HCT116 (cell line): ENCODE measurements at regions not wholly inside any gene's neighbourhood (a gene's known extent, or its start where the extent isn't known, plus 50 kb on each side); places are given as distances from the start of the nearest gene placed in this dataset.

Experiments used
- ATAC-seq: fragments of 200-7000 bp; cut with Tn5 transposase; 2 replicates; pipeline ENCODE4 v1.9.1; 2020; ENCODE audit warnings: mild to moderate bottlenecking, moderate library complexity
- BruUV-seq: library from RNA; stranded (reverse); fragments of 400-500 nt; replicated peaks from 2 replicates; lab custom pipeline; 2021; lab: Mats Ljungman, UMichigan
- CTCF ChIA-PET: fragments of 300-600 bp; sonication (Branson Sonifier 250); formaldehyde crosslinking; loops from one replicate; lab custom pipeline; 2021; ENCODE audit warnings: antibody characterized with exemption; lab: Charles Lee
- POLR2A ChIA-PET: fragments of 300-600, 350-600 bp; sonication (Branson Sonifier 250); formaldehyde crosslinking; loops from one replicate; lab custom pipeline; 2021; ENCODE audit warnings: antibody characterized with exemption; lab: Charles Lee
- RAD21 ChIA-PET, 2 experiments: fragments of 300-600 bp; sonication (Branson Sonifier 250); formaldehyde crosslinking; loops; one replicate each; lab custom pipeline; 2023; ENCODE audit warnings: low total read pairs in 2 of 2; ENCODE audit not compliant: uncharacterized antibody in 2 of 2, unreplicated experiment in 2 of 2, low non-redundant PET in 1 of 2; lab: Charles Lee
- DNase-seq: peaks from one replicate; pipeline ENCODE4 v3.0.0-alpha.2; 2010; ENCODE audit warnings: low read depth, low spot score
- H2AFZ ChIP-seq: fragments of 200-600 bp; shearing (Covaris generic), sonication (generic); 2 replicates; pipeline ENCODE4 v1.6.1; 2017; ENCODE audit warnings: low read depth, mixed run types, mixed read lengths, antibody characterized with exemption, low read length; ENCODE audit not compliant: poor library complexity, severe bottlenecking
- H3K27ac ChIP-seq: 2 replicates; pipeline ENCODE4 v1.5.1; 2012; ENCODE audit warnings: low read depth, low read length
- H3K27me3 ChIP-seq: fragments of 200-600 bp; sonication (generic); 2 replicates; pipeline ENCODE4 v1.6.1; 2016; ENCODE audit warnings: mixed run types, low read length, mixed read lengths; ENCODE audit not compliant: insufficient read depth
- H3K36me3 ChIP-seq, 2 experiments: fragments of 200-500 bp in 1 of 2; fragments of 200-600 bp in 1 of 2; sonication (Bioruptor generic) in 1 of 2; sonication (generic) in 1 of 2; 2 replicates each; pipeline versions ENCODE4 v1.5.1 to v1.6.1; 2014 to 2016; ENCODE audit warnings: low read length in 2 of 2, inconsistent platforms in 1 of 2, mixed read lengths in 1 of 2, mixed run types in 1 of 2; ENCODE audit not compliant: insufficient read depth in 2 of 2, control insufficient read depth in 1 of 2
- H3K4me1 ChIP-seq, 2 experiments: fragments of 200-600 bp in 1 of 2; sonication (generic) in 1 of 2; 2 replicates each; pipeline versions ENCODE4 v1.5.1 to v1.6.1; 2012 to 2017; ENCODE audit warnings: low read length in 2 of 2, inconsistent platforms in 1 of 2, mild to moderate bottlenecking in 1 of 2, mixed read lengths in 1 of 2, mixed run types in 1 of 2, moderate library complexity in 1 of 2; ENCODE audit not compliant: insufficient read depth in 2 of 2, control insufficient read depth in 1 of 2
- H3K4me2 ChIP-seq: fragments of 200-600 bp; sonication (generic); 2 replicates; pipeline ENCODE4 v1.6.1; 2017; ENCODE audit warnings: mixed run types, low read length, mixed read lengths
- H3K4me3 ChIP-seq, 2 experiments: fragments of 200-600 bp in 1 of 2; sonication (generic) in 1 of 2; replicated peaks in 1 of 2; 2 replicates each; pipeline ENCODE4 v1.5.1; 2011 to 2016; ENCODE audit warnings: low read length in 2 of 2, control low read depth in 1 of 2, low read depth in 1 of 2, mild to moderate bottlenecking in 1 of 2, mixed read lengths in 1 of 2, mixed run types in 1 of 2
- H3K79me2 ChIP-seq: fragments of 200-600 bp; sonication (generic); 2 replicates; pipeline ENCODE4 v1.6.1; 2017; ENCODE audit warnings: mild to moderate bottlenecking, mixed run types, low read length, moderate library complexity, mixed read lengths; ENCODE audit not compliant: insufficient read depth
- H3K9ac ChIP-seq: fragments of 200-600 bp; sonication (generic); 2 replicates; pipeline ENCODE4 v1.6.1; 2016; ENCODE audit warnings: low read length, mixed read lengths
- H3K9me2 ChIP-seq: fragments of 200-600 bp; sonication (generic), shearing (Covaris generic); 2 replicates; pipeline ENCODE4 v1.6.1; 2017; ENCODE audit warnings: mixed run types, mild to moderate bottlenecking, moderate library complexity; ENCODE audit not compliant: insufficient read depth
- H3K9me3 ChIP-seq, 2 experiments: fragments of 200-500 bp in 1 of 2; fragments of 200-600 bp in 1 of 2; sonication (Bioruptor generic) in 1 of 2; sonication (generic) in 1 of 2; 2 replicates each; pipeline ENCODE4 v1.6.1; 2014 to 2017; ENCODE audit warnings: low read length in 2 of 2, mixed read lengths in 2 of 2, inconsistent platforms in 1 of 2, low read depth in 1 of 2, mild to moderate bottlenecking in 1 of 2, mixed run types in 1 of 2, moderate library complexity in 1 of 2; ENCODE audit not compliant: control insufficient read depth in 1 of 2, insufficient read depth in 1 of 2
- H4K20me1 ChIP-seq: fragments of 200-600 bp; sonication (generic), shearing (Covaris generic); 2 replicates; pipeline ENCODE4 v1.6.1; 2017; ENCODE audit warnings: mixed run types, mild to moderate bottlenecking, moderate library complexity; ENCODE audit not compliant: insufficient read depth
- CBX3 ChIP-seq: IDR thresholded peaks from 2 replicates; pipeline ENCODE4 v1.6.1; 2012; ENCODE audit warnings: low read depth
- CEBPB ChIP-seq: IDR thresholded peaks from 2 replicates; pipeline ENCODE4 v1.6.1; 2012; ENCODE audit warnings: low read depth
- CTCF ChIP-seq, 3 experiments: fragments of 200-600 bp in 1 of 3; sonication (generic) in 1 of 3; IDR thresholded peaks in 2 of 3; conservative IDR thresholded peaks in 1 of 3; 2 replicates each; pipeline ENCODE4 v1.5.1; 2012 to 2017; ENCODE audit warnings: low read depth in 2 of 3, low read length in 2 of 3, antibody characterized with exemption in 1 of 3, borderline replicate concordance in 1 of 3, control low read depth in 1 of 3, mild to moderate bottlenecking in 1 of 3, mixed read lengths in 1 of 3, mixed run types in 1 of 3, moderate library complexity in 1 of 3; ENCODE audit not compliant: insufficient read depth in 1 of 3
- EGR1 ChIP-seq: IDR thresholded peaks from 2 replicates; pipeline ENCODE4 v1.6.1; 2012; ENCODE audit warnings: low read depth
- ELF1 ChIP-seq: IDR thresholded peaks from 2 replicates; pipeline ENCODE4 v1.6.1; 2012; ENCODE audit warnings: low read depth, borderline replicate concordance
- EZH2 ChIP-seq: fragments of 200-600 bp; sonication (generic); IDR thresholded peaks from 2 replicates; pipeline ENCODE4 v1.6.1; 2017; ENCODE audit warnings: antibody characterized with exemption, mixed run types
- EZH2phosphoT487 ChIP-seq: fragments of 200-600 bp; IDR thresholded peaks from 2 replicates; pipeline ENCODE4 v1.6.1; 2018; ENCODE audit warnings: antibody characterized with exemption, borderline replicate concordance
- FOSL1 ChIP-seq: IDR thresholded peaks from 2 replicates; pipeline ENCODE4 v1.6.1; 2012; ENCODE audit warnings: low read depth
- JUND ChIP-seq: IDR thresholded peaks from 2 replicates; pipeline ENCODE4 v1.6.1; 2012
- MAX ChIP-seq: IDR thresholded peaks from 2 replicates; pipeline ENCODE4 v1.6.1; 2012
- POLR2A ChIP-seq: IDR thresholded peaks from 2 replicates; pipeline ENCODE4 v1.7.0; 2011; ENCODE audit warnings: borderline replicate concordance; ENCODE audit not compliant: insufficient read depth, insufficient read length; ENCODE audit errors: extremely low read depth
- POLR2AphosphoS5 ChIP-seq: IDR thresholded peaks from 2 replicates; pipeline ENCODE4 v1.6.1; 2011; ENCODE audit warnings: mild to moderate bottlenecking, low read depth, low read length, moderate library complexity
- RAD21 ChIP-seq: IDR thresholded peaks from 2 replicates; pipeline ENCODE4 v1.6.1; 2012; ENCODE audit warnings: low read depth, mild to moderate bottlenecking
- REST ChIP-seq: IDR thresholded peaks from 2 replicates; pipeline ENCODE4 v1.6.1; 2012; ENCODE audit warnings: low read depth
- SIN3A ChIP-seq: IDR thresholded peaks from 2 replicates; pipeline ENCODE4 v1.6.1; 2012; ENCODE audit warnings: low read depth
- SRF ChIP-seq: IDR thresholded peaks from 2 replicates; pipeline ENCODE4 v1.6.1; 2012; ENCODE audit warnings: low read depth
- YY1 ChIP-seq: IDR thresholded peaks from 2 replicates; pipeline ENCODE4 v1.6.1; 2011; ENCODE audit warnings: low read length, low read depth, moderate library complexity, mild to moderate bottlenecking; ENCODE audit not compliant: insufficient replicate concordance; ENCODE audit errors: extremely low read depth
- ZFX ChIP-seq: fragments of 450-650 bp; IDR thresholded peaks from 2 replicates; pipeline ENCODE4 v1.6.1; 2017
- ZNF274 ChIP-seq: fragments of 200-500 bp; sonication (Bioruptor generic); IDR thresholded peaks from 2 replicates; pipeline ENCODE4 v1.6.1; 2014; ENCODE audit warnings: mild to moderate bottlenecking, low read depth, low read length, inconsistent platforms
- intact Hi-C: fragments of 100-400 bp; cut with micrococcal nuclease; formaldehyde crosslinking; loops from 2 replicates; pipeline ENCODE4 v1.10.0; 2022

- no peak for ATAC-seq
- intact Hi-C loops = no loop called here
Measured at GRCh38 chr4:59637596-59637995, 1562.5 kb upstream of the ADGRL3 start.

More at GRCh38 chr4:59637596-59637995, 1562.5 kb upstream of the ADGRL3 start:
- peaks cover 20 to 23% of the 10 kb centered on the region in 2 experiments; a peak in 2 of 4 replicates for H3K9me3 ChIP-seq
- CTCF ChIA-PET = no interaction called here
- no TSS peak for BruUV-seq
- POLR2A ChIA-PET = no interaction called here
- H3K9me2 ChIP-seq = no peaks in the 10 kb centered on the region
- H3K4me3 ChIP-seq = no peak overlapping the region
- H3K9ac ChIP-seq = no peak overlapping the region
- no peaks in the 10 kb centered on the region for H3K27me3 ChIP-seq
- TF ChIP-seq CBX3 = no peak
- TF ChIP-seq FOSL1 = no peak
- no peak for TF ChIP-seq RAD21
- no peak for TF ChIP-seq CTCF (IDR thresholded peaks at IDR 0.05 in 2 of 3, conservative IDR thresholded peaks at IDR 0.05 in 1 of 3; ENCODE audit: borderline replicate concordance in 1 of 3, insufficient read depth in 1 of 3, low read depth in 2 of 3, low read length in 2 of 3)
- no peak for TF ChIP-seq SRF
- no peak for TF ChIP-seq EGR1
- no peak for TF ChIP-seq CEBPB
- TF ChIP-seq REST = no peak
- no peak for TF ChIP-seq EZH2
- TF ChIP-seq EZH2phosphoT487 = no peak
- no peak for TF ChIP-seq POLR2AphosphoS5
- no peak for TF ChIP-seq SIN3A
- TF ChIP-seq POLR2A = no peak
- no peak for TF ChIP-seq MAX
- TF ChIP-seq ELF1 = no peak
- no peak for TF ChIP-seq JUND
- no peak for TF ChIP-seq ZFX
- no peak for TF ChIP-seq YY1
- TF ChIP-seq ZNF274 = no peak
- TF ChIP-seq, all 23 proteins: peak for 0
- no peak for DNase-seq
- Histone ChIP-seq H3K36me3 (no peaks in the 10 kb centered on the region), H3K27ac (no peak overlapping the region), H4K20me1 (no peaks in the 10 kb centered on the region), H2AFZ (no peak overlapping the region), H3K79me2 (no peaks in the 10 kb centered on the region), H3K4me1 (no peaks in the 10 kb centered on the region), H3K4me2 (no peak overlapping the region)
- RAD21 ChIA-PET = no interaction called here
